ENCODE measurements at regions not wholly inside any gene's neighbourhood (a gene's known extent, or its start where the extent isn't known, plus 50 kb on each side); places are given as distances from the start of the nearest gene placed in this dataset.

DNA sequence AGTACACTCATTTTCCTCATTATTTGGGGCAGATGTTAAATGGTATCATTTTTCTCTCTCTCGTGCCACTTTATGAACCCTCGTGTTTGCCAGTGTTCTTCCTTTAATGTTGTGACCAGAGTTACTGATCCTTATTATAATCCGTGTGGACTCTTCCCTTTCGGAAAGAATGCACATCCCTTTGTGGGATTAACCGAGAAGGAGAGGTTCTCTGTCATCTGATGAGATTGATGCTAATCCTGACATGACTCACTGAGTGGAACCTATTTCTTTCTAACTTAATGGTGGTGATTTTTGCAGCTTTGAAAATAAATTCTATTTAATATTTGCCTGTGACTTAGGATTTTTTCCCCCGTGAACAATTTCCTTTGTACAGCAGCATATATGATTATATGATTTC, 300.0 kb upstream of the MAN1A1 start:
- no peak for ATAC-seq
- Mint-ChIP-seq H3K27ac (no peak overlapping the region), H3K4me1 (peaks cover 3% of the 10 kb centered on the region), H3K36me3 (ENCODE audit: low read depth) (no peaks in the 10 kb centered on the region), H3K4me3 (no peak overlapping the region), H3K27me3 (peaks cover 7% of the 10 kb centered on the region)
- DNase-seq: no peak
- no peaks in the 10 kb centered on the region for H3K9me3 ChIP-seq (ENCODE audit: control insufficient read depth, low read length, poor library complexity, severe bottlenecking)

GRCh38 chr6:119647309-119647708, 297.7 kb upstream of the MAN1A1 start:
- DNase-seq: no peak
- peaks cover 7% of the 10 kb centered on the region for H3K27me3 Mint-ChIP-seq
- no peak overlapping the region for H3K27ac Mint-ChIP-seq
- ATAC-seq: no peak
- H3K9me3 ChIP-seq (ENCODE audit: control insufficient read depth, low read length, poor library complexity, severe bottlenecking): no peaks in the 10 kb centered on the region
- peaks cover 3% of the 10 kb centered on the region for H3K4me1 Mint-ChIP-seq
- no peaks in the 10 kb centered on the region for H3K36me3 Mint-ChIP-seq (ENCODE audit: low read depth)
- H3K4me3 Mint-ChIP-seq: no peak overlapping the region

DNA sequence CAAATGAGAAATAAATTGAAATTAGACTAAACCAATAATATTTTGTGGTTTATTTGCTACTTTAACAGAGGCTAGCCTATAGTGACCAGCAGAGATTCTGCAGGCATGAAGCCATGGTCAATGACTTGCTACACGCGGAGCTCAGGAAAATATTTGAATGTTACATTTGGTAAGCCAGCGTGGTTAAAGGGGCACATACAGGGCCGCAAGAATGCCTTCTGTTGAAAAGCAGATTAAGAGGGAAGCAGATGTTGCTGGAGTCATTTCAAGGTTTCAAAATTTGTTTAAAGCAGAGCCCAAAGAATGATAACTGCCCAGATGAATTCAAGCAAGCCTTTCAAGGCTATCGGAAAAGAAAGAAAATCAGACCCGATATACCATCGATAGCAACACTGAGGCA, 294.3 kb upstream of the MAN1A1 start:
- Mint-ChIP-seq H3K4me3 (no peak overlapping the region), H3K27me3 (peaks cover 7% of the 10 kb centered on the region)

DNA sequence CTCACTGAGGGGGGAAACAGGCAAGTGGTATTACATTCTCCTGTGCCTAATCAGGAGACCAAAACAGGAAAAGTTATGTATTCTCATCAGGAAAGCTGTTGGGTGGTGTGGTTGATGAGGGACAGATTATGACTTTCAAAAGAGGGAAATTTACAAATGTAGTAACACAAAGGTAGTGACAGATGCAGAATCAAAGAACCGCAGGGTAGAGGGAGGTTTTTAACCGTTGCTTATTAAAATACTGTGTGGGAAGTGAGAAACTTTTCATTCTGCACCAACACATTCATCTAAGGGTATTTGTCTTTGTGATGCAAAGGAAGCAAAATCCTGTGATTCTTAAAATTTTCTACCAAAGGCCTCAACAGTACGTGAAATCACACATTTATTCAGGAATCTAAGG, 288.2 kb upstream of the MAN1A1 start:
- ATAC-seq: no peak
- H3K9me3 ChIP-seq (ENCODE audit: control insufficient read depth, low read length, poor library complexity, severe bottlenecking): no peaks in the 10 kb centered on the region
- DNase-seq: no peak
- Mint-ChIP-seq H3K4me1 (no peaks in the 10 kb centered on the region), H3K27me3 (no peaks in the 10 kb centered on the region), H3K36me3 (ENCODE audit: low read depth) (no peaks in the 10 kb centered on the region), H3K27ac (no peak overlapping the region), H3K4me3 (no peak overlapping the region)

More for the DNA sequence above, 294.3 kb upstream of the MAN1A1 start:
- DNase-seq (no peak), ATAC-seq (no peak)
- no peaks in the 10 kb centered on the region for H3K9me3 ChIP-seq (ENCODE audit: control insufficient read depth, low read length, poor library complexity, severe bottlenecking)
- Mint-ChIP-seq H3K27ac (no peak overlapping the region), H3K36me3 (ENCODE audit: low read depth) (no peaks in the 10 kb centered on the region), H3K4me1 (peaks cover 3% of the 10 kb centered on the region)

DNA sequence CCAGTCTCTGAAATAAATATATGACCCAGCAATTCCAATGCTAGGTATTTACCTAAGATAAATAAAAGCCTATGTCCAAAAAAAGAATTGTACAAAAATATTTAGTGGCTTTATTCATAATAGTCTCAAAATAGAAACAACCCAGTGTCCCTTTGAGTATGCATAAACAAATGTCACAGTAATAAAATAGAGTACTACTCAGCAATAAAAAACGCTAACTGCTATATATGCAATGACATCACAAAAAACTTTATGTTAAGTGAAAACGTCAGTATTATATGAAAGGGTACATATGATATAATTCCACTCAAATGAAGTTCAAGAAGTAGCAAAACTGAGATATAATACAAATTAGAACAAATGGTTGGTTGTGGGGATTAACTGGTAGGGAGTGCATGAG, 286.5 kb upstream of the MAN1A1 start:
- no peak for DNase-seq
- Mint-ChIP-seq H3K36me3 (ENCODE audit: low read depth) (no peaks in the 10 kb centered on the region), H3K27ac (no peak overlapping the region), H3K27me3 (no peaks in the 10 kb centered on the region), H3K4me1 (no peaks in the 10 kb centered on the region), H3K4me3 (no peak overlapping the region)
- no peaks in the 10 kb centered on the region for H3K9me3 ChIP-seq (ENCODE audit: control insufficient read depth, low read length, poor library complexity, severe bottlenecking)
- ATAC-seq: no peak

DNA sequence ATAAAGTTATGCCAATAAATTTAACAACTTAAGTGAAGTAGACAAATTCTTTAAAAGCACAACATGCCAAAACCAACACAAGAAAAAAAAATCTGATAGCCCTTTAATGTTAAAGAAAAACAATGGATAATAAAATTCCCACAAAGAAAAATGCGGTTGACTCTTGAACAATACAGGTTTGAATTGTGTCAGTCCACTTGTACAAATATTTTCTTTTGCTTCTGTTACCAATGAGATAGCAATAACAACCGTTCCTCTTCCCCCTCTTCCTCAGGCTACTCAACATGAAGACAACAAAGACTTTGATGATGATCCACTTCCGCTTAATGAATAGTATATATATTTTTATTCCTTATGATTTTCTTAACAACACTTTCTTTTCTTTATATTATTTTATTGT, 283.9 kb upstream of the MAN1A1 start:
- Mint-ChIP-seq H3K27ac (no peak overlapping the region), H3K4me1 (no peaks in the 10 kb centered on the region), H3K36me3 (ENCODE audit: low read depth) (no peaks in the 10 kb centered on the region), H3K4me3 (no peak overlapping the region), H3K27me3 (peaks cover 13% of the 10 kb centered on the region)
- no peaks in the 10 kb centered on the region for H3K9me3 ChIP-seq (ENCODE audit: control insufficient read depth, low read length, poor library complexity, severe bottlenecking)
- DNase-seq (no peak), ATAC-seq (no peak)

GRCh38 chr6:119630561-119631192, 281.1 kb upstream of the MAN1A1 start:
- Mint-ChIP-seq H3K27ac (no peak overlapping the region), H3K36me3 (ENCODE audit: low read depth) (no peaks in the 10 kb centered on the region), H3K4me1 (peaks cover 3% of the 10 kb centered on the region), H3K4me3 (no peak overlapping the region), H3K27me3 (peaks cover 25% of the 10 kb centered on the region)
- ATAC-seq (no peak), DNase-seq (no peak)
- no peaks in the 10 kb centered on the region for H3K9me3 ChIP-seq (ENCODE audit: control insufficient read depth, low read length, poor library complexity, severe bottlenecking)

- H3K4me1 Mint-ChIP-seq: peaks cover 3% of the 10 kb centered on the region
- peaks cover 25% of the 10 kb centered on the region for H3K27me3 Mint-ChIP-seq
- no peak overlapping the region for H3K27ac Mint-ChIP-seq
- H3K9me3 ChIP-seq (ENCODE audit: control insufficient read depth, low read length, poor library complexity, severe bottlenecking): no peaks in the 10 kb centered on the region
- no peak overlapping the region for H3K4me3 Mint-ChIP-seq
- H3K36me3 Mint-ChIP-seq (ENCODE audit: low read depth): no peaks in the 10 kb centered on the region
- no peak for DNase-seq
- no peak for ATAC-seq
Measured at GRCh38 chr6:119628691-119629594, 279.4 kb upstream of the MAN1A1 start.

- no peak for ATAC-seq
- no peaks in the 10 kb centered on the region for H3K36me3 Mint-ChIP-seq (ENCODE audit: low read depth)
Measured at GRCh38 chr6:119627908-119628669, 278.5 kb upstream of the MAN1A1 start.

DNA sequence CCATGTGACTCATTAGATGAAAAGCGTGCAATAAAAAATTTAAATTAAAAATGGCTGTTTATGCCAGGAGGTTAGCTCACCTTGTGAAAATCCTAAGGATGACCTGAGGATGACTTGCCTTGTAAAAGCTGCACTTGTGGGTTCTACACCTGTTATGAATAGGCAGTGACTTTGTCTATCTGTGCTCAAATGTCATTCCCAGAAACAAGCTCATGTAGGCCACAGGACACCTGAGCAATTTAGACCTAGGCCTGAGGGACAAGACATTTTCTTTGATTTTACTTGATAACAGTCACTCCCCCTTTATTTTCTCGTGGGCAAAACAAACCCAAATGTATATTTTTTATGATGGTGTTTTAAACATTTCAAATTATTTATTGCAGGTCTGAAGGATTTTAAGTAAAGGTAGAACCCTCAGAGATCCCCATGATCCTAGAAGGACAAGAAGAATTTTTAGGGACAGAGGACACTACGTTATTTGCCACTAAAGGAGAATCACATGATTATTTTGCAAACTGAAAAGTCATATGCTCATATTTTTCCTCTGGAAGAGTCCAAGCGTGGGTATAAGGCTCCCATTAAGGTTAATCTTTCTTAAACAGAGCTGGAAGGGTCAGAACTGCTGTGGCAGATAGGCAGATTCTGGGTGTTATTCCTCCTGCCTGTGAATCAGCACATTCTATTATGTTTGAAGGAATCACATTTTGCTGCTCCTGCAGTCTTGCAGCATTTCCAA, 277.5 kb upstream of the MAN1A1 start:
- H3K9me3 ChIP-seq (ENCODE audit: control insufficient read depth, low read length, poor library complexity, severe bottlenecking): no peaks in the 10 kb centered on the region
- ATAC-seq (no peak), DNase-seq (no peak)
- Mint-ChIP-seq H3K27me3 (peaks cover 25% of the 10 kb centered on the region), H3K4me3 (no peak overlapping the region), H3K27ac (no peak overlapping the region), H3K36me3 (ENCODE audit: low read depth) (no peaks in the 10 kb centered on the region), H3K4me1 (peaks cover 3% of the 10 kb centered on the region)

More at GRCh38 chr6:119627908-119628669, 278.5 kb upstream of the MAN1A1 start:
- H3K4me3 Mint-ChIP-seq: no peak overlapping the region
- H3K9me3 ChIP-seq (ENCODE audit: control insufficient read depth, low read length, poor library complexity, severe bottlenecking): no peaks in the 10 kb centered on the region
- no peak for DNase-seq
- peaks cover 25% of the 10 kb centered on the region for H3K27me3 Mint-ChIP-seq
- peaks cover 3% of the 10 kb centered on the region for H3K4me1 Mint-ChIP-seq
- no peak overlapping the region for H3K27ac Mint-ChIP-seq

GRCh38 chr6:119620846-119621555, 271.4 kb upstream of the MAN1A1 start:
- ATAC-seq (no peak), DNase-seq (no peak)
- no peak overlapping the region for H3K4me3 Mint-ChIP-seq
- H3K4me1 Mint-ChIP-seq: no peaks in the 10 kb centered on the region
- H3K27ac Mint-ChIP-seq: no peak overlapping the region
- H3K27me3 Mint-ChIP-seq: peaks cover 4% of the 10 kb centered on the region
- no peaks in the 10 kb centered on the region for H3K9me3 ChIP-seq (ENCODE audit: control insufficient read depth, low read length, poor library complexity, severe bottlenecking)
- no peaks in the 10 kb centered on the region for H3K36me3 Mint-ChIP-seq (ENCODE audit: low read depth)

- Mint-ChIP-seq H3K4me3 (no peak overlapping the region), H3K27ac (no peak overlapping the region), H3K4me1 (peaks cover 3% of the 10 kb centered on the region), H3K36me3 (ENCODE audit: low read depth) (no peaks in the 10 kb centered on the region), H3K27me3 (peaks cover 4% of the 10 kb centered on the region)
- no peak for DNase-seq
- ATAC-seq: no peak
- H3K9me3 ChIP-seq (ENCODE audit: control insufficient read depth, low read length, poor library complexity, severe bottlenecking): no peaks in the 10 kb centered on the region
Measured at GRCh38 chr6:119614138-119614537, 264.6 kb upstream of the MAN1A1 start.

Measured in T-helper 17 cell (primary cell).